ENCODE measurements at regions not wholly inside any gene's neighbourhood (a gene's known extent, or its start where the extent isn't known, plus 50 kb on each side); places are given as distances from the start of the nearest gene placed in this dataset.

DNA sequence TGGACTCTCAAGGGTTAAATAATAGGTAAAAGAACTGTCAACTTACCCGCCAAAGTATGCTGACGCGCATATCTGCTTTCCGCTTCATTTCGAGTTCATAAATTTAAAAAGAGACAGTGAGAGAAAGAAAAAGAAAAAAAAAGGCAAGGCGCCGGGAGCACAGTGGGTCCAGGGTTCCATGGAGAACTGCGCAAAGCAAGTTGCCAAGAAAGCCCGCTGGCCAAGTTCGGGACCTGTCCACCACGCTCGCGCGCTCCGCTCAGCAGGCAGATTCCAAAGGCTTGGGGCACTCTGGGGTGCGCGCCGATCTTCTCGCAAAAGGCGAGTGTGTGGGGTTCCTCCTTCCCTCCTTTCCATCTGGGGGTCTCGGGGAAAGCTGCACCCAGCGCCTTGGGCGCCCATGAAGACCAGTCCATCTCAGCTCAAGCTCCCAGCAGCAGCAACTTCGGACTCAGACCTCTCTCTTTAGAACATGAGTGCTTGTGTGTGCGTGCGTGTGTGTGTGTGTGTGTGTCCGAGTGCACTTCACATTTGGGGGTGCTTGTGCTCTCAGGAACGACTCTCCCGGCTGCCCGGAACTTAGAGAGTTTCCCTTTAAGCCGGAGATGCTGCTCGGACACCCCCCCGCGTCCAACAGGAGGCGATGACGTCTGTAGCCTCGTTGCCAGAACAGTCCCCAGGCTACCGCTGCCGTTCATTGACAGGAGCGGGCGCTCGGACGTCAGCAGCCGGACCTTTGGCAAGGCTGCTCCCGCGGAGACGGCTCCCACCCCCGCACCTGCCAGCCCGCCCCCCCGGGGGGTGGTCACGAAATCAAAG is 180.0 kb downstream of the TBXT start:
- TF ChIP-seq, protein P1, sequence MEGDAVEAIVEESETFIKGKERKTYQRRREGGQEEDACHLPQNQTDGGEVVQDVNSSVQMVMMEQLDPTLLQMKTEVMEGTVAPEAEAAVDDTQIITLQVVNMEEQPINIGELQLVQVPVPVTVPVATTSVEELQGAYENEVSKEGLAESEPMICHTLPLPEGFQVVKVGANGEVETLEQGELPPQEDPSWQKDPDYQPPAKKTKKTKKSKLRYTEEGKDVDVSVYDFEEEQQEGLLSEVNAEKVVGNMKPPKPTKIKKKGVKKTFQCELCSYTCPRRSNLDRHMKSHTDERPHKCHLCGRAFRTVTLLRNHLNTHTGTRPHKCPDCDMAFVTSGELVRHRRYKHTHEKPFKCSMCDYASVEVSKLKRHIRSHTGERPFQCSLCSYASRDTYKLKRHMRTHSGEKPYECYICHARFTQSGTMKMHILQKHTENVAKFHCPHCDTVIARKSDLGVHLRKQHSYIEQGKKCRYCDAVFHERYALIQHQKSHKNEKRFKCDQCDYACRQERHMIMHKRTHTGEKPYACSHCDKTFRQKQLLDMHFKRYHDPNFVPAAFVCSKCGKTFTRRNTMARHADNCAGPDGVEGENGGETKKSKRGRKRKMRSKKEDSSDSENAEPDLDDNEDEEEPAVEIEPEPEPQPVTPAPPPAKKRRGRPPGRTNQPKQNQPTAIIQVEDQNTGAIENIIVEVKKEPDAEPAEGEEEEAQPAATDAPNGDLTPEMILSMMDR (IDR thresholded peaks at IDR 0.05), result no peak
- TF ChIP-seq EZH2 (IDR thresholded peaks at IDR 0.05; ENCODE audit: borderline replicate concordance, insufficient read depth, low read depth, low read length, poor library complexity, severe bottlenecking), result no peak
- WGBS (ENCODE audit: insufficient coverage), result 7% methylated on average over 42 of the region's 51 CpGs
- H3K4me3 ChIP-seq (ENCODE audit: control extremely low read depth in 1 of 5, extremely low read depth in 1 of 5, insufficient read depth in 1 of 5, low read depth in 2 of 5, low read length in 4 of 5), result no peak overlapping the region
- peaks cover 0 to 36% (median 1%) of the 10 kb centered on the region in 4 experiments for H3K27me3 ChIP-seq (replicated peaks in 1 of 4; ENCODE audit: control extremely low read depth in 1 of 4, control insufficient read depth in 3 of 4, insufficient read depth in 4 of 4, low read length in 3 of 4)
- Mint-ChIP-seq H3K9me3 (ENCODE audit: insufficient read depth) (no peaks in the 10 kb centered on the region), H3K4me3 (no peak overlapping the region), H3K27me3 (peaks cover 56% of the 10 kb centered on the region), H3K4me1 (peaks cover 10% of the 10 kb centered on the region), H3K27ac (no peak overlapping the region)
- H4K20me1 ChIP-seq (ENCODE audit: control insufficient read depth, insufficient read depth, low read length, poor library complexity, severe bottlenecking), result no peaks in the 10 kb centered on the region
- H2AFZ ChIP-seq (ENCODE audit: insufficient read depth, low read depth, low read length, poor library complexity, severe bottlenecking), result no peak overlapping the region
- peaks cover 0 to 4% (median 0%) of the 10 kb centered on the region in 3 donors for H3K9me3 ChIP-seq (ENCODE audit: control extremely low read depth in 1 of 3, control insufficient read depth in 2 of 3, insufficient read depth in 1 of 3, low read length in 2 of 3)
- H3K9ac ChIP-seq (ENCODE audit: low read length), result no peak overlapping the region
- intact Hi-C loops (cut with micrococcal nuclease), result no loop called here
- CTCF ChIA-PET, result no interaction called here
- ATAC-seq (ENCODE audit: low read depth) (no peak), DNase-seq (no peak)
- POLR2A ChIA-PET, result no interaction called here
- H3K36me3 ChIP-seq (replicated peaks in 1 of 2; ENCODE audit: control extremely low read depth in 1 of 2, control insufficient read depth in 1 of 2, extremely low read depth in 1 of 2, insufficient read depth in 2 of 2, low read length in 1 of 2), result no peaks in the 10 kb centered on the region
- no peak overlapping the region for H3K27ac ChIP-seq (ENCODE audit: low read length in 2 of 2)
- H3K4me2 ChIP-seq (replicated peaks; ENCODE audit: low read depth, low read length, poor library complexity, severe bottlenecking), result no peak overlapping the region
- no peaks in the 10 kb centered on the region for H3K79me2 ChIP-seq (ENCODE audit: control insufficient read depth, insufficient read depth, low read length)
- H3K4me1 ChIP-seq (ENCODE audit: control insufficient read depth in 2 of 2, insufficient read depth in 2 of 2, low read length in 2 of 2), result no peaks in the 10 kb centered on the region

DNA sequence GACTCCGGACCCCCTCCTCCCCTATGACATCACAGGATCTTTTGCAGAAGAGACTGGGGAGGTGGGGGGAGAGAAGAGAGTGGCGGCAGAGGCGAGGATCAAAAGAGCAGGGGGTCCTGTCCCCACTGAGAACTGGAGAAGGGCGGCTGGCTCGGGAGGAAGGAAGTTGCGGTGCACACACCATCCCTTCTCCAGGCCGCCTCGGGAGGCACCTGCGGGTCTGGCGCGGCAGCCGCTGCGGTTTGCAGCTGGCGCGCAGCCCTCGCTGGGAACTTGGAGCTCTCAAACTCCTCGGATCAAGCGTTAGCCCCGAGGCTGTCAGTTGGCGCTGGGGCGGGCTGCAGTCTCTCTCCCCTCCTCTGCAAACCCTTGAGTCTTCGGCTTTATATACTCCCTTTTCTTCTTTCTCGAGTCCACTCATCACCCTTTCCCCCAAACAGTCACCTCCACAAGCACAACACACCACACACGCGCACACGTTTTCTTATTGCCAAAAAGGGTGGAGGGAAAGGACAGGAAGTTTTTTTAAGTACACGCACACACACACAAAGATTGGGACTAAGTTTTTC is 180.7 kb downstream of the TBXT start:
- intact Hi-C loops (cut with micrococcal nuclease), result no loop called here
- TF ChIP-seq, protein P1 (IDR thresholded peaks at IDR 0.05), result no peak
- no peak for TF ChIP-seq EZH2 (IDR thresholded peaks at IDR 0.05; ENCODE audit: borderline replicate concordance, insufficient read depth, low read depth, low read length, poor library complexity, severe bottlenecking)
- Histone ChIP-seq H3K4me3 (ENCODE audit: control extremely low read depth in 1 of 5, extremely low read depth in 1 of 5, insufficient read depth in 1 of 5, low read depth in 2 of 5, low read length in 4 of 5) (no peak overlapping the region), H4K20me1 (ENCODE audit: control insufficient read depth, insufficient read depth, low read length, poor library complexity, severe bottlenecking) (no peaks in the 10 kb centered on the region), H3K27me3 (replicated peaks in 1 of 4; ENCODE audit: control extremely low read depth in 1 of 4, control insufficient read depth in 3 of 4, insufficient read depth in 4 of 4, low read length in 3 of 4) (peaks cover 0 to 36% (median 1%) of the 10 kb centered on the region in 4 experiments), H2AFZ (ENCODE audit: insufficient read depth, low read depth, low read length, poor library complexity, severe bottlenecking) (no peak overlapping the region), H3K9ac (ENCODE audit: low read length) (no peak overlapping the region), H3K27ac (ENCODE audit: low read length in 2 of 2) (no peak overlapping the region), H3K4me1 (ENCODE audit: control insufficient read depth in 2 of 2, insufficient read depth in 2 of 2, low read length in 2 of 2) (no peaks in the 10 kb centered on the region), H3K36me3 (replicated peaks in 1 of 2; ENCODE audit: control extremely low read depth in 1 of 2, control insufficient read depth in 1 of 2, extremely low read depth in 1 of 2, insufficient read depth in 2 of 2, low read length in 1 of 2) (no peaks in the 10 kb centered on the region), H3K4me2 (replicated peaks; ENCODE audit: low read depth, low read length, poor library complexity, severe bottlenecking) (no peak overlapping the region), H3K9me3 (ENCODE audit: control extremely low read depth in 1 of 3, control insufficient read depth in 2 of 3, insufficient read depth in 1 of 3, low read length in 2 of 3) (peaks cover 0 to 4% (median 0%) of the 10 kb centered on the region in 3 donors), H3K79me2 (ENCODE audit: control insufficient read depth, insufficient read depth, low read length) (no peaks in the 10 kb centered on the region)
- no peaks in the 10 kb centered on the region for H3K9me3 Mint-ChIP-seq (ENCODE audit: insufficient read depth)
- no peak for ATAC-seq (ENCODE audit: low read depth)
- no peak overlapping the region for H3K27ac Mint-ChIP-seq
- under 1% methylated on average over 16 of the region's 27 CpGs for WGBS (ENCODE audit: insufficient coverage)
- no peak for DNase-seq
- peaks cover 55% of the 10 kb centered on the region for H3K27me3 Mint-ChIP-seq
- H3K4me1 Mint-ChIP-seq, result peaks cover 10% of the 10 kb centered on the region
- ChIA-PET CTCF (no interaction called here), POLR2A (no interaction called here)
- no peak overlapping the region for H3K4me3 Mint-ChIP-seq

Measured in B cell (primary cell).